ENCODE measurements at regions not wholly inside any gene's neighbourhood (a gene's known extent, or its start where the extent isn't known, plus 50 kb on each side); places are given as distances from the start of the nearest gene placed in this dataset.

- Histone ChIP-seq H3K27ac (ENCODE audit: low read depth in 1 of 2, low read length in 1 of 2) (no peak overlapping the region), H3K27me3 (ENCODE audit: control insufficient read depth in 3 of 3, insufficient read depth in 3 of 3, low read length in 2 of 3) (no peaks in the 10 kb centered on the region), H3K9ac (ENCODE audit: insufficient read depth in 1 of 2, low read length in 2 of 2) (no peak overlapping the region), H3K36me3 (ENCODE audit: control insufficient read depth in 4 of 4, insufficient read depth in 4 of 4, low read length in 4 of 4) (no peaks in the 10 kb centered on the region), H3K4me3 (no peak overlapping the region), H3K4me1 (ENCODE audit: control insufficient read depth in 5 of 5, insufficient read depth in 5 of 5, low read length in 5 of 5) (no peaks in the 10 kb centered on the region), H3K9me3 (ENCODE audit: control insufficient read depth in 4 of 4, insufficient read depth in 3 of 4, low read length in 3 of 4) (peaks cover 0 to 3% (median 0%) of the 10 kb centered on the region in 4 donors)
- WGBS, 2 donors, result 50 to 57% methylated on average over 4 of the region's 4 CpGs
- no peak for ATAC-seq (ENCODE audit: insufficient read depth, low FRiP score)
- no peak for DNase-seq
- TF ChIP-seq CTCF (IDR thresholded peaks at IDR 0.05; ENCODE audit: control extremely low read depth, extremely low read depth), result no peak
Observed at GRCh38 chr1:112196008-112196588, 199.9 kb upstream of the CTTNBP2NL start.

- DNase-seq (no peak), ATAC-seq (ENCODE audit: insufficient read depth, low FRiP score) (no peak)
- Histone ChIP-seq H3K27ac (ENCODE audit: low read depth in 1 of 2, low read length in 1 of 2) (no peak overlapping the region), H3K9me3 (ENCODE audit: control insufficient read depth in 4 of 4, insufficient read depth in 3 of 4, low read length in 3 of 4) (peaks cover 0 to 3% (median 0%) of the 10 kb centered on the region in 4 donors), H3K4me1 (ENCODE audit: control insufficient read depth in 5 of 5, insufficient read depth in 5 of 5, low read length in 5 of 5) (no peaks in the 10 kb centered on the region), H3K4me3 (no peak overlapping the region), H3K27me3 (ENCODE audit: control insufficient read depth in 3 of 3, insufficient read depth in 3 of 3, low read length in 2 of 3) (no peaks in the 10 kb centered on the region), H3K36me3 (ENCODE audit: control insufficient read depth in 4 of 4, insufficient read depth in 4 of 4, low read length in 4 of 4) (no peaks in the 10 kb centered on the region), H3K9ac (ENCODE audit: insufficient read depth in 1 of 2, low read length in 2 of 2) (no peak overlapping the region)
- WGBS, 2 donors, result 86 to 87% methylated on average over 4 of the region's 4 CpGs
- no peak for TF ChIP-seq CTCF (IDR thresholded peaks at IDR 0.05; ENCODE audit: control extremely low read depth, extremely low read depth)
Observed at GRCh38 chr1:112196731-112197130, 199.3 kb upstream of the CTTNBP2NL start.

GRCh38 chr1:112209493-112209892, 186.5 kb upstream of the CTTNBP2NL start:
- WGBS, 2 donors, result 36 to 55% methylated on average over 1 of the region's 1 CpG
- no peak overlapping the region for H3K9ac ChIP-seq (ENCODE audit: insufficient read depth in 1 of 2, low read length in 2 of 2)
- no peak overlapping the region for H3K27ac ChIP-seq (ENCODE audit: low read depth in 1 of 2, low read length in 1 of 2)
- H3K9me3 ChIP-seq (ENCODE audit: control insufficient read depth in 4 of 4, insufficient read depth in 3 of 4, low read length in 3 of 4), result peaks cover 0 to 5% (median 0%) of the 10 kb centered on the region in 4 donors
- DNase-seq (no peak), ATAC-seq (ENCODE audit: insufficient read depth, low FRiP score) (no peak)
- TF ChIP-seq CTCF (IDR thresholded peaks at IDR 0.05; ENCODE audit: control extremely low read depth, extremely low read depth), result no peak
- H3K36me3 ChIP-seq (ENCODE audit: control insufficient read depth in 4 of 4, insufficient read depth in 4 of 4, low read length in 4 of 4), result no peaks in the 10 kb centered on the region
- H3K27me3 ChIP-seq (ENCODE audit: control insufficient read depth in 3 of 3, insufficient read depth in 3 of 3, low read length in 2 of 3), result no peaks in the 10 kb centered on the region
- H3K4me3 ChIP-seq, result no peak overlapping the region
- H3K4me1 ChIP-seq (ENCODE audit: control insufficient read depth in 5 of 5, insufficient read depth in 5 of 5, low read length in 5 of 5), result no peaks in the 10 kb centered on the region

GRCh38 chr1:112219267-112219666, 176.7 kb upstream of the CTTNBP2NL start:
- H3K27ac ChIP-seq (ENCODE audit: low read depth in 1 of 2, low read length in 1 of 2), result no peak overlapping the region
- no peak overlapping the region for H3K4me3 ChIP-seq
- DNase-seq, result no peak
- H3K36me3 ChIP-seq (ENCODE audit: control insufficient read depth in 4 of 4, insufficient read depth in 4 of 4, low read length in 4 of 4), result no peaks in the 10 kb centered on the region
- no peaks in the 10 kb centered on the region for H3K9me3 ChIP-seq (ENCODE audit: control insufficient read depth in 4 of 4, insufficient read depth in 3 of 4, low read length in 3 of 4)
- no peak for ATAC-seq (ENCODE audit: insufficient read depth, low FRiP score)
- WGBS, 2 donors, result 76 to 90% methylated on average over 1 of the region's 1 CpG
- TF ChIP-seq CTCF (IDR thresholded peaks at IDR 0.05; ENCODE audit: control extremely low read depth, extremely low read depth), result no peak
- no peak overlapping the region for H3K9ac ChIP-seq (ENCODE audit: insufficient read depth in 1 of 2, low read length in 2 of 2)
- no peaks in the 10 kb centered on the region for H3K4me1 ChIP-seq (ENCODE audit: control insufficient read depth in 5 of 5, insufficient read depth in 5 of 5, low read length in 5 of 5)
- H3K27me3 ChIP-seq (ENCODE audit: control insufficient read depth in 3 of 3, insufficient read depth in 3 of 3, low read length in 2 of 3), result no peaks in the 10 kb centered on the region
